ENCODE measurements at regions not wholly inside any gene's neighbourhood (a gene's known extent, or its start where the extent isn't known, plus 50 kb on each side); places are given as distances from the start of the nearest gene placed in this dataset.
A peak's percentile ranks its signal among the peaks of the same experiment; 100 is the strongest.

- H3K4me1 ChIP-seq = no peaks in the 10 kb centered on the region
- FAIRE-seq (no peak), ATAC-seq (no peak), DNase-seq (ENCODE audit: low read depth in 1 of 2, low spot score in 1 of 2) (no peak)
- no peaks in the 10 kb centered on the region for H3K9me3 ChIP-seq
- no peak overlapping the region for H3K27ac ChIP-seq
- ChIA-PET CTCF (interaction anchor here (1.0 kb wide), 1 partner anchor 11 kb away, joined by 3 read pairs; no protein-coding TSS in a partner anchor), POLR2A (no interaction called here)
- TF ChIP-seq TP53 (CRISPR knock-in tag; IDR thresholded peaks at IDR 0.05) = no peak
- no peak for TF ChIP-seq MAX (IDR thresholded peaks at IDR 0.05)
- no peak for TF ChIP-seq CHD2 (IDR thresholded peaks at IDR 0.05; ENCODE audit: low read length, partially characterized antibody)
- no peak for TF ChIP-seq PHF8 (IDR thresholded peaks at IDR 0.05; ENCODE audit: borderline replicate concordance, low read depth)
- no peak for TF ChIP-seq KDM5A (IDR thresholded peaks at IDR 0.05)
- TF ChIP-seq, protein P1, sequence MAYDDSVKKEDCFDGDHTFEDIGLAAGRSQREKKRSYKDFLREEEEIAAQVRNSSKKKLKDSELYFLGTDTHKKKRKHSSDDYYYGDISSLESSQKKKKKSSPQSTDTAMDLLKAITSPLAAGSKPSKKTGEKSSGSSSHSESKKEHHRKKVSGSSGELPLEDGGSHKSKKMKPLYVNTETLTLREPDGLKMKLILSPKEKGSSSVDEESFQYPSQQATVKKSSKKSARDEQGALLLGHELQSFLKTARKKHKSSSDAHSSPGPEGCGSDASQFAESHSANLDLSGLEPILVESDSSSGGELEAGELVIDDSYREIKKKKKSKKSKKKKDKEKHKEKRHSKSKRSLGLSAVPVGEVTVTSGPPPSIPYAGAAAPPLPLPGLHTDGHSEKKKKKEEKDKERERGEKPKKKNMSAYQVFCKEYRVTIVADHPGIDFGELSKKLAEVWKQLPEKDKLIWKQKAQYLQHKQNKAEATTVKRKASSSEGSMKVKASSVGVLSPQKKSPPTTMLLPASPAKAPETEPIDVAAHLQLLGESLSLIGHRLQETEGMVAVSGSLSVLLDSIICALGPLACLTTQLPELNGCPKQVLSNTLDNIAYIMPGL (CRISPR knock-in tag; IDR thresholded peaks at IDR 0.05; ENCODE audit: borderline replicate concordance) = no peak
- no peak for TF ChIP-seq BCL3 (IDR thresholded peaks at IDR 0.05)
- no peak for TF ChIP-seq ZC3H11A (IDR thresholded peaks at IDR 0.05)
- no peak for TF ChIP-seq BHLHE40 (IDR thresholded peaks at IDR 0.05; ENCODE audit: low read depth, low read length)
- TF ChIP-seq HOXB5 (CRISPR knock-in tag; IDR thresholded peaks at IDR 0.05) = no peak
- TF ChIP-seq, protein P2, sequence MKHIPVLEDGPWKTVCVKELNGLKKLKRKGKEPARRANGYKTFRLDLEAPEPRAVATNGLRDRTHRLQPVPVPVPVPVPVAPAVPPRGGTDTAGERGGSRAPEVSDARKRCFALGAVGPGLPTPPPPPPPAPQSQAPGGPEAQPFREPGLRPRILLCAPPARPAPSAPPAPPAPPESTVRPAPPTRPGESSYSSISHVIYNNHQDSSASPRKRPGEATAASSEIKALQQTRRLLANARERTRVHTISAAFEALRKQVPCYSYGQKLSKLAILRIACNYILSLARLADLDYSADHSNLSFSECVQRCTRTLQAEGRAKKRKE (CRISPR knock-in tag; IDR thresholded peaks at IDR 0.05; ENCODE audit: low read depth) = no peak
- no peak for TF ChIP-seq SREBF2 (IDR thresholded peaks at IDR 0.05)
- no peak for TF ChIP-seq KDM1A (IDR thresholded peaks at IDR 0.05; ENCODE audit: low read depth)
- no peak for TF ChIP-seq JUNB (IDR thresholded peaks at IDR 0.05)
- no peak for TF ChIP-seq ZSCAN20 (CRISPR knock-in tag; IDR thresholded peaks at IDR 0.05)
- no peak for TF ChIP-seq RAD21 (conservative IDR thresholded peaks at IDR 0.05 in 1 of 2, IDR thresholded peaks at IDR 0.05 in 1 of 2)
- TF ChIP-seq EP300 (IDR thresholded peaks at IDR 0.05) = no peak
- under 1% methylated on average over 5 of the region's 5 CpGs for WGBS (ENCODE audit: missing lambda C conversion rate)
- H3K4me2 ChIP-seq = no peak overlapping the region
- H3K4me3 ChIP-seq = no peak overlapping the region
These were observed 394.1 kb downstream of the NEBL start for GRCh38 chr10:20502903-20503585.

DNA sequence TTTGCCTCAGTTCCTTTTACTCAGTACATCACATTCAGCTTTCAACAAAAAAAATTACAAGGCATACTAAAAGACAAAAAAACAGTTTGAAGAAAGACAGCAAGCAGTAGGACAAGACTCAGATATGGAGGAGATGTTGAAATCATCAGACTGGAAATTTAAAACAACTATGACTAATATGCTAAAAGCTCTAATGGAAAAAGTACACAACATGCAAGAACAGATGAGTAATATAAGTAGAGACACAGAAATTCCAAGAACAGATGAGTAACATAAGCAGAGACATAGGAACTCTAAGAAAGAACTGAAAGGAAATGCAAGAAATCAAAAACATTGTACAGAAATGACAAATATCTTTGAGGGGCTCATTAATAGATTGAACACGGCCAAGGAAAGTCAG is 402.6 kb downstream of the NEBL start:
- no peak overlapping the region for H3K27ac ChIP-seq
- WGBS (ENCODE audit: missing lambda C conversion rate) = 0% methylated on average over 1 of the region's 1 CpG
- H3K9me3 ChIP-seq = no peaks in the 10 kb centered on the region
- H3K4me1 ChIP-seq = no peaks in the 10 kb centered on the region
- ChIA-PET CTCF (interaction anchor here (0.6 kb wide), 1 partner anchor 275 kb away, joined by 5 read pairs; no protein-coding TSS in a partner anchor), POLR2A (no interaction called here)
- no peak overlapping the region for H3K4me3 ChIP-seq
- DNase-seq (ENCODE audit: low read depth in 1 of 2, low spot score in 1 of 2) = no peak
- no peak for FAIRE-seq
- TF ChIP-seq HEYL (CRISPR knock-in tag; IDR thresholded peaks at IDR 0.05) (no peak), FOSL2 (IDR thresholded peaks at IDR 0.05) (no peak), FOSL2 (CRISPR knock-in tag; IDR thresholded peaks at IDR 0.05) (peak; percentile 40; the same call in 1 of the 2 replicates)
- ATAC-seq = no peak
- H3K4me2 ChIP-seq = no peak overlapping the region

DNA sequence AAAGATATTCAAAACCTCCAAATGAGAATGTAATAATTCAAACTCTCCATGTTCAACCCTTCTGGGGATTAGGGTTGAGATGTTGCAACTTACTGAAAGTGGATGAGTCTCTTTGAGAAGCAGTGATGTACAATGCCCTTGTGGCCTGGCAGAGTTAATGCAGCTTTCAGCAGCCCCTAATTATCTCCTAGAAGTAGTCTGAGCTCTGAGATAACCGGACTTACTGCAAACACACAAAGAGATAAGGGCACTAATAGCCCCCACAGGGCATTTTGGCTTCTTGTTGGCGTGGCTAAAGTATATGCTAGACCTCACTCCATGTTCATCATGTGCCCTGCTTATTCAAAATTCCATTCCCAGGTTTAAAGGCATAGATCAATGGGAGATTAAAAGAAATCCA is 404.7 kb downstream of the NEBL start:
- H3K9me3 ChIP-seq = no peaks in the 10 kb centered on the region
- DNase-seq (ENCODE audit: low read depth in 1 of 2, low spot score in 1 of 2) = peak; percentile 1 to 6
- no peak for FAIRE-seq
- H3K4me1 ChIP-seq = no peaks in the 10 kb centered on the region
- H3K4me3 ChIP-seq = no peak overlapping the region
- POLR2A ChIA-PET = no interaction called here
- TF ChIP-seq RAD21 (conservative IDR thresholded peaks at IDR 0.05 in 1 of 2, IDR thresholded peaks at IDR 0.05 in 1 of 2) = no peak
- no peak for TF ChIP-seq JUNB (IDR thresholded peaks at IDR 0.05)
- no peak for TF ChIP-seq NPAS2 (CRISPR knock-in tag; IDR thresholded peaks at IDR 0.05; ENCODE audit: borderline replicate concordance)
- no peak for ATAC-seq
- no peak overlapping the region for H3K27ac ChIP-seq
- CTCF ChIA-PET = interaction anchor here (0.6 kb wide), 1 partner anchor 84 kb away, joined by 4 read pairs; no protein-coding TSS in a partner anchor
- WGBS (ENCODE audit: missing lambda C conversion rate) = 0% methylated on average over 2 of the region's 2 CpGs
- no peak overlapping the region for H3K4me2 ChIP-seq

Data from A549 (cell line).